CD4-positive, alpha-beta T cell (primary cell): ENCODE measurements at regions not wholly inside any gene's neighbourhood (a gene's known extent, or its start where the extent isn't known, plus 50 kb on each side); places are given as distances from the start of the nearest gene placed in this dataset.

Experiments
- ATAC-seq: fragments of 200-7000 bp; cut with Tn5 transposase; one replicate; pipeline ENCODE4 v1.10.0; 2022; ENCODE audit warnings: mild to moderate bottlenecking; ENCODE audit not compliant: poor library complexity
- CTCF ChIA-PET: fragments of 350-600 bp; sonication (Branson Sonifier 250); formaldehyde crosslinking; loops from one replicate; lab custom pipeline; 2021; ENCODE audit warnings: antibody characterized with exemption, inconsistent platforms; lab: Charles Lee
- POLR2A ChIA-PET: fragments of 350-600 bp; sonication (Branson Sonifier 250); formaldehyde crosslinking; loops from one replicate; lab custom pipeline; 2021; ENCODE audit warnings: antibody characterized with exemption, inconsistent platforms; lab: Charles Lee
- DNase-seq, 14 experiments: peaks; one replicate each; pipeline ENCODE4 v3.0.0-alpha.2; 2013 to 2020; ENCODE audit warnings: mixed read lengths in 2 of 14
- H3K27ac ChIP-seq, 2 donors: one replicate each; pipeline versions ENCODE4 v1.5.1 to v1.7.0; 2013; ENCODE audit warnings: low read length in 2 of 2, low read depth in 1 of 2, mild to moderate bottlenecking in 1 of 2
- H3K27me3 ChIP-seq, 2 experiments: 1 replicate in 1 of 2; 2 replicates in 1 of 2; pipeline versions ENCODE4 v1.6.1 to v1.7.0; 2013; ENCODE audit warnings: low read length in 2 of 2, control low read depth in 1 of 2, mild to moderate bottlenecking in 1 of 2, moderate library complexity in 1 of 2; ENCODE audit not compliant: insufficient read depth in 2 of 2, control insufficient read depth in 1 of 2
- H3K36me3 ChIP-seq: one replicate; pipeline ENCODE4 v1.6.1; 2013; ENCODE audit warnings: low read length, control low read depth; ENCODE audit not compliant: insufficient read depth
- H3K4me1 ChIP-seq: one replicate; pipeline ENCODE4 v1.6.1; 2013; ENCODE audit warnings: low read length, control low read depth; ENCODE audit not compliant: insufficient read depth
- H3K4me3 ChIP-seq: one replicate; pipeline ENCODE4 v1.5.1; 2013; ENCODE audit warnings: mild to moderate bottlenecking, low read length, moderate library complexity
- H3K9me3 ChIP-seq, 2 experiments: 1 replicate in 1 of 2; 2 replicates in 1 of 2; pipeline versions ENCODE4 v1.6.1 to v1.7.0; 2013; ENCODE audit warnings: low read length in 2 of 2, mild to moderate bottlenecking in 2 of 2, control low read depth in 1 of 2, moderate library complexity in 1 of 2; ENCODE audit not compliant: control insufficient read depth in 1 of 2, insufficient read depth in 1 of 2
- H3K27ac Mint-ChIP-seq: one replicate; pipeline ENCODE4 v1.8.0; 2020; ENCODE audit warnings: mixed read lengths
- H3K27me3 Mint-ChIP-seq: one replicate; pipeline ENCODE4 v1.8.0; 2021; ENCODE audit warnings: mixed read lengths
- H3K36me3 Mint-ChIP-seq: one replicate; pipeline ENCODE4 v1.8.0; 2021; ENCODE audit warnings: low read depth, mixed read lengths
- H3K4me1 Mint-ChIP-seq: one replicate; pipeline ENCODE4 v1.8.0; 2021; ENCODE audit warnings: low read depth, mixed read lengths
- H3K4me3 Mint-ChIP-seq: one replicate; pipeline ENCODE4 v1.8.0; 2020; ENCODE audit warnings: mild to moderate bottlenecking, mixed read lengths
- H3K9me3 Mint-ChIP-seq: one replicate; pipeline ENCODE4 v1.8.0; 2020; ENCODE audit warnings: mixed read lengths
- intact Hi-C, 2 experiments: fragments of 100-400 bp; cut with DNase I in 1 of 2; cut with micrococcal nuclease in 1 of 2; formaldehyde crosslinking; loops; one replicate each; pipeline versions ENCODE4 v1.15.1 to v1.9.0; 2023 to 2025; cut with DNase I, micrococcal nuclease
- TF ChIP-seq, protein P1 (sequence below): fragments of 200-600 bp; IDR thresholded peaks from one replicate; pipeline ENCODE4 v1.8.0; 2022; ENCODE audit warnings: antibody characterized with exemption, mild to moderate bottlenecking

- Histone ChIP-seq H3K9me3 (peaks cover 0 to 4% of the 10 kb centered on the region in 2 experiments), H3K4me3 (no peak overlapping the region), H3K27ac (no peak overlapping the region), H3K4me1 (no peaks in the 10 kb centered on the region), H3K36me3 (no peaks in the 10 kb centered on the region), H3K27me3 (no peaks in the 10 kb centered on the region)
- H3K4me3 Mint-ChIP-seq, result no peak overlapping the region
- ATAC-seq (no peak), DNase-seq (no peak)
- ChIA-PET CTCF (no interaction called here), POLR2A (no interaction called here)
- H3K27ac Mint-ChIP-seq, result no peak overlapping the region
- H3K27me3 Mint-ChIP-seq, result no peaks in the 10 kb centered on the region
- intact Hi-C loops, result no loop called here
- no peaks in the 10 kb centered on the region for H3K4me1 Mint-ChIP-seq
- TF ChIP-seq, protein P1, sequence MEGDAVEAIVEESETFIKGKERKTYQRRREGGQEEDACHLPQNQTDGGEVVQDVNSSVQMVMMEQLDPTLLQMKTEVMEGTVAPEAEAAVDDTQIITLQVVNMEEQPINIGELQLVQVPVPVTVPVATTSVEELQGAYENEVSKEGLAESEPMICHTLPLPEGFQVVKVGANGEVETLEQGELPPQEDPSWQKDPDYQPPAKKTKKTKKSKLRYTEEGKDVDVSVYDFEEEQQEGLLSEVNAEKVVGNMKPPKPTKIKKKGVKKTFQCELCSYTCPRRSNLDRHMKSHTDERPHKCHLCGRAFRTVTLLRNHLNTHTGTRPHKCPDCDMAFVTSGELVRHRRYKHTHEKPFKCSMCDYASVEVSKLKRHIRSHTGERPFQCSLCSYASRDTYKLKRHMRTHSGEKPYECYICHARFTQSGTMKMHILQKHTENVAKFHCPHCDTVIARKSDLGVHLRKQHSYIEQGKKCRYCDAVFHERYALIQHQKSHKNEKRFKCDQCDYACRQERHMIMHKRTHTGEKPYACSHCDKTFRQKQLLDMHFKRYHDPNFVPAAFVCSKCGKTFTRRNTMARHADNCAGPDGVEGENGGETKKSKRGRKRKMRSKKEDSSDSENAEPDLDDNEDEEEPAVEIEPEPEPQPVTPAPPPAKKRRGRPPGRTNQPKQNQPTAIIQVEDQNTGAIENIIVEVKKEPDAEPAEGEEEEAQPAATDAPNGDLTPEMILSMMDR, result no peak
- H3K9me3 Mint-ChIP-seq, result peaks cover 3% of the 10 kb centered on the region
- H3K36me3 Mint-ChIP-seq, result no peaks in the 10 kb centered on the region
Measured at GRCh38 chr18:69127873-69128500, 272.7 kb upstream of the DOK6 start.

GRCh38 chr18:69128566-69128965 lies 272.1 kb upstream of the DOK6 start:
- no peaks in the 10 kb centered on the region for H3K27me3 Mint-ChIP-seq
- ChIA-PET CTCF (no interaction called here), POLR2A (no interaction called here)
- H3K9me3 Mint-ChIP-seq, result peaks cover 6% of the 10 kb centered on the region
- intact Hi-C loops, result no loop called here
- no peaks in the 10 kb centered on the region for H3K4me1 Mint-ChIP-seq
- Histone ChIP-seq H3K4me1 (no peaks in the 10 kb centered on the region), H3K36me3 (no peaks in the 10 kb centered on the region), H3K27me3 (no peaks in the 10 kb centered on the region), H3K4me3 (no peak overlapping the region), H3K27ac (no peak overlapping the region), H3K9me3 (peaks cover 0 to 4% of the 10 kb centered on the region in 2 experiments)
- no peaks in the 10 kb centered on the region for H3K36me3 Mint-ChIP-seq
- DNase-seq (no peak), ATAC-seq (no peak)
- TF ChIP-seq, protein P1, result no peak
- H3K4me3 Mint-ChIP-seq, result no peak overlapping the region
- H3K27ac Mint-ChIP-seq, result no peak overlapping the region

- H3K27me3 Mint-ChIP-seq, result no peaks in the 10 kb centered on the region
- no peaks in the 10 kb centered on the region for H3K4me1 ChIP-seq
- no peak overlapping the region for H3K27ac Mint-ChIP-seq
- H3K4me1 Mint-ChIP-seq, result no peaks in the 10 kb centered on the region
- H3K36me3 ChIP-seq, result no peaks in the 10 kb centered on the region
- peaks cover 0 to 4% of the 10 kb centered on the region in 2 experiments for H3K9me3 ChIP-seq
- DNase-seq (no peak), ATAC-seq (no peak)
- TF ChIP-seq, protein P1, result no peak
- no peak overlapping the region for H3K4me3 ChIP-seq
- H3K9me3 Mint-ChIP-seq, result peaks cover 6% of the 10 kb centered on the region
- no peak overlapping the region for H3K4me3 Mint-ChIP-seq
- POLR2A ChIA-PET, result no interaction called here
- H3K36me3 Mint-ChIP-seq, result no peaks in the 10 kb centered on the region
- intact Hi-C loops, result no loop called here
- H3K27ac ChIP-seq, result no peak overlapping the region
- no peaks in the 10 kb centered on the region for H3K27me3 ChIP-seq
- CTCF ChIA-PET, result no interaction called here
Measured at GRCh38 chr18:69128978-69129377, 271.7 kb upstream of the DOK6 start.
